Ascending aorta (tissue), 2 donors: ENCODE measurements at regions not wholly inside any gene's neighbourhood (a gene's known extent, or its start where the extent isn't known, plus 50 kb on each side); places are given as distances from the start of the nearest gene placed in this dataset.

Source experiments
- DNase-seq, 2 donors: peaks; one replicate each; pipeline ENCODE4 v3.0.0-alpha.2; 2019; ENCODE audit warnings: low spot score in 2 of 2
- H3K27ac ChIP-seq, 2 donors: fragments of 200-600 bp; sonication (generic); one replicate each; pipeline ENCODE4 v1.5.1; 2016 to 2017; ENCODE audit warnings: mild to moderate bottlenecking in 1 of 2
- H3K27me3 ChIP-seq: fragments of 200-600 bp; sonication (generic); one replicate; pipeline ENCODE4 v1.5.1; 2017
- H3K36me3 ChIP-seq, 2 donors: fragments of 200-600 bp; sonication (generic); one replicate each; pipeline ENCODE4 v1.5.1; 2016
- H3K4me1 ChIP-seq, 2 donors: fragments of 200-600 bp; sonication (generic); one replicate each; pipeline ENCODE4 v1.5.1; 2016 to 2017; ENCODE audit warnings: mild to moderate bottlenecking in 1 of 2
- H3K4me3 ChIP-seq, 2 donors: fragments of 200-600 bp; sonication (generic); one replicate each; pipeline ENCODE4 v1.5.1; 2016 to 2017; ENCODE audit warnings: mild to moderate bottlenecking in 1 of 2
- H3K9me3 ChIP-seq, 2 donors: fragments of 200-600 bp; sonication (generic); one replicate each; pipeline ENCODE4 v1.5.1; 2016
- intact Hi-C: fragments of 100-400 bp; cut with DNase I; formaldehyde crosslinking; loops from one replicate; pipeline ENCODE4 v1.15.1; 2023
- TF ChIP-seq, protein P1 (sequence below), 3 experiments: fragments of 200-600 bp in 2 of 3; fragments of 450-650 bp in 1 of 3; sonication (generic) in 2 of 3; IDR thresholded peaks; one replicate each; pipeline ENCODE4 v1.5.1; 2016 to 2019; ENCODE audit warnings: antibody characterized with exemption in 3 of 3, mild to moderate bottlenecking in 1 of 3, moderate library complexity in 1 of 3

DNA sequence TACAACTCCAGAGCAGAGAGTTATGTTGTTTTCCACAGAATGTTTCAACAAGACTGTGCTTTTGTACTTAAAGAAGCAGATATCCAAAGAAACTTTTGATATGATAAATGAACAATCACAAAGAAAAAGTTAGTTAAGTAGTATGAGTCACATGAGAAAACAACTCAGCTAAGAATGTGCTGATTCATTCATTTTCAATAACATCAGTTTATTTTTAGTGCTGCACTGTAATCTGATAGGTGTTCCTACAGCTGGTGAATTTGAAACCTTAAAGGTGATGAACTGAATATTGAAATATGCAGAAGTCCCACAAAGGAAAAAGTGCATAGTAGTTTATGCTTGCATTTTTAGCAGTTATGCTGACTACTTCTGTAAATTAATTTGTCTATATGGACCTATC lies 180.3 kb upstream of the TENM3 start:
- H3K4me3 ChIP-seq: no peak overlapping the region
- H3K36me3 ChIP-seq: no peaks in the 10 kb centered on the region
- no peaks in the 10 kb centered on the region for H3K4me1 ChIP-seq
- H3K27ac ChIP-seq: no peak overlapping the region
- no peaks in the 10 kb centered on the region for H3K27me3 ChIP-seq
- no peaks in the 10 kb centered on the region for H3K9me3 ChIP-seq
- DNase-seq: no peak
- intact Hi-C loops: no loop called here
- TF ChIP-seq, protein P1, sequence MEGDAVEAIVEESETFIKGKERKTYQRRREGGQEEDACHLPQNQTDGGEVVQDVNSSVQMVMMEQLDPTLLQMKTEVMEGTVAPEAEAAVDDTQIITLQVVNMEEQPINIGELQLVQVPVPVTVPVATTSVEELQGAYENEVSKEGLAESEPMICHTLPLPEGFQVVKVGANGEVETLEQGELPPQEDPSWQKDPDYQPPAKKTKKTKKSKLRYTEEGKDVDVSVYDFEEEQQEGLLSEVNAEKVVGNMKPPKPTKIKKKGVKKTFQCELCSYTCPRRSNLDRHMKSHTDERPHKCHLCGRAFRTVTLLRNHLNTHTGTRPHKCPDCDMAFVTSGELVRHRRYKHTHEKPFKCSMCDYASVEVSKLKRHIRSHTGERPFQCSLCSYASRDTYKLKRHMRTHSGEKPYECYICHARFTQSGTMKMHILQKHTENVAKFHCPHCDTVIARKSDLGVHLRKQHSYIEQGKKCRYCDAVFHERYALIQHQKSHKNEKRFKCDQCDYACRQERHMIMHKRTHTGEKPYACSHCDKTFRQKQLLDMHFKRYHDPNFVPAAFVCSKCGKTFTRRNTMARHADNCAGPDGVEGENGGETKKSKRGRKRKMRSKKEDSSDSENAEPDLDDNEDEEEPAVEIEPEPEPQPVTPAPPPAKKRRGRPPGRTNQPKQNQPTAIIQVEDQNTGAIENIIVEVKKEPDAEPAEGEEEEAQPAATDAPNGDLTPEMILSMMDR (IDR thresholded peaks at IDR 0.05): no peak

DNA sequence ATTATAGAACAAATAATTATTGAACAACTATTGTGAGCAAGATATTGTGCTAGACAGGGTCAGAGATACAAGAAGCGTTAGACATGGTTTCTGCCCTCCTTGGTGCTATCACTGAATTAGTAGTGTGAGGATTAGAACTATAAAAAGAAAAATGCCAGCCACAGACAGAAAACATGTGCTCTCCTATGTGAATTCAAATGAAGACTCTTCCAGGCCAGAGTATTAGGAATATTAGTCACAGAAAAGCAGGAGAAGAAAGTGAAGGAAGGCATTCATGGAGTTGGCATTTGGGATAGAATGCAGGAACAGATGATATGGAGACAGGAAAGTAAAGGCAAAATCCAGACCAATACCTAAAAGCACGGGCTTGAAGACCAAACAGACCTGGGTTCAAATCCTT lies 179.6 kb upstream of the TENM3 start:
- intact Hi-C loops: no loop called here
- TF ChIP-seq, protein P1 (IDR thresholded peaks at IDR 0.05): no peak
- Histone ChIP-seq H3K27ac (no peak overlapping the region), H3K4me1 (no peaks in the 10 kb centered on the region), H3K4me3 (no peak overlapping the region), H3K36me3 (no peaks in the 10 kb centered on the region), H3K9me3 (no peaks in the 10 kb centered on the region), H3K27me3 (no peaks in the 10 kb centered on the region)
- DNase-seq: no peak

DNA sequence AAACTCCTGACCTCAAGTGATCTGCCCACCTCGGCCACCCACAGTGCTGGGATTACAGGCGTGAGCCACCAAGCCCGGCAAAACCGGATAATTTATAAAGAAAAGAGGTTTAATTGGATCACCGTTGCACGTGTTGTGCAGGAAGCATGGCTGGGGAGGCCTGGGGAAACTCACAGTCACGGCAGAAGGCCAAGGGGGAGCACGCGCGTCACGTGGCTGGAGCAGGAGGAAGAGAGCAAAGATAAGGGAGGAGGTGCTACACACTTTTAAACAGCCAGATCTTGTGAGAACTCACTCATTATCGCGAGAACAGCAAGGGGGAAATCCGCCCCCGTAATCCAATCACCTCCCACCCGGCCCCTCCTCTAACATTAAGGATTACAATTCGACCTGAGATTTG lies 177.9 kb upstream of the TENM3 start:
- no peak for DNase-seq
- intact Hi-C loops: no loop called here
- Histone ChIP-seq H3K27ac (no peak overlapping the region), H3K4me3 (no peak overlapping the region), H3K36me3 (no peaks in the 10 kb centered on the region), H3K9me3 (no peaks in the 10 kb centered on the region), H3K4me1 (no peaks in the 10 kb centered on the region), H3K27me3 (no peaks in the 10 kb centered on the region)
- TF ChIP-seq, protein P1 (IDR thresholded peaks at IDR 0.05): no peak

DNA sequence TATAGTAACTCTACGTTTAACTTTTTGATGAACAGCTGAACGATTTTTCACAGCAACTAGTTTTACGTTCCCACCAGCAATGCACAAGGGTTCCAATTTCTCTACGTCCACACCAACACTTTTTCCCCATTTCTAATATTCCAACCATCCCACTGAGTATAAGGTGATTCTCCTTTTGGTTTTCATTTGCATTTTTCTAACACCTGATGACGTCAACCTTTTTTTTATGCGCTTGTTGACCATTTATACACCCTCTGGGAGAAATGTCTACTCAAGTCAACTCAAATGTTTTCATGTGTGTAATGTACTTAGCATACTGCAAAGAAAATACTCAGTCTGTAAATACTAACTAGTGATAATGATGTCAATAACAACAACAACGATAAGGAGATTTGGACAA lies 177.2 kb upstream of the TENM3 start:
- intact Hi-C loops: no loop called here
- Histone ChIP-seq H3K27ac (no peak overlapping the region), H3K4me1 (no peaks in the 10 kb centered on the region), H3K27me3 (no peaks in the 10 kb centered on the region), H3K4me3 (no peak overlapping the region), H3K9me3 (no peaks in the 10 kb centered on the region), H3K36me3 (no peaks in the 10 kb centered on the region)
- no peak for DNase-seq
- TF ChIP-seq, protein P1 (IDR thresholded peaks at IDR 0.05): no peak

DNA sequence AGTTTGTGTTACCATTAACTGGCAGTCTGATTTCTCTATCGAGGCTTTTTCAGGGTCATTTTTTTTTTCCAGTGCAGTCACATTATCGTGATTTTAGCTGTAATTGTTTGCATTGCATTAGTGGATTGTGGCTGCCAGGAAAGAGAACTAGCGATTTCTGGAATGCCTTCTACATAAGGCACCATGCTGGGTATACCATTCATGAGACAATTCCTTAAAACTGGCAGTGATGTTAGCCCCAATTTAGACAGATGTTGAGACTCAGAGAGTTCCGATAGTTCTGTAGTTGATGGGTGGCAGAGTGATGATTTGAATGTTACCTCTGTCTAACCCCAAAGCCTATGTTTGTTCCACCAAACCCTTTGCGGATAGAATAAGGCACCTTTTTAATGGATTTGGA lies 175.4 kb upstream of the TENM3 start:
- intact Hi-C loops: no loop called here
- Histone ChIP-seq H3K9me3 (no peaks in the 10 kb centered on the region), H3K36me3 (no peaks in the 10 kb centered on the region), H3K27ac (no peak overlapping the region), H3K4me1 (no peaks in the 10 kb centered on the region), H3K27me3 (no peaks in the 10 kb centered on the region), H3K4me3 (no peak overlapping the region)
- no peak for DNase-seq
- TF ChIP-seq, protein P1 (IDR thresholded peaks at IDR 0.05): no peak

DNA sequence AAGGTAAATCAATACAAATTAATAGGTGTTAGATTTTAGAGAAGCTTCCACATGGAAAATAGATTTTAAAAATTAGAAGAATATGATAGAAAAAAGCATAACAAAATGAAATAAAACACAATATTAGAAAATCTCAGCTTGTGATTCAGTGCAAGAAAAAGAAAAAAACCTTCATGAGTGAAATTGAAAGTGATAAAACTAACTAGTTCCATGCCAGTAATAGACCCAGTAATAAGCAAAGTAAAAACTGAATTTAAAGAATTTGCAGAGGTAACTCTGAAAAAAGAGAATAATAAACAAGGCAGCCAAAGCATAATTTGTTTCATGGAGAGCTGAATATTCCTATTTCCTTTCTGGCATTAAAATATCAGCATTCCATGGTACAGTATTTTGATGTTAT lies 174.3 kb upstream of the TENM3 start:
- Histone ChIP-seq H3K9me3 (no peaks in the 10 kb centered on the region), H3K4me3 (no peak overlapping the region), H3K27me3 (no peaks in the 10 kb centered on the region), H3K4me1 (no peaks in the 10 kb centered on the region), H3K27ac (no peak overlapping the region), H3K36me3 (no peaks in the 10 kb centered on the region)
- no peak for DNase-seq
- TF ChIP-seq, protein P1 (IDR thresholded peaks at IDR 0.05): no peak
- intact Hi-C loops: no loop called here
